H1 (cell line): ENCODE measurements at regions not wholly inside any gene's neighbourhood (a gene's known extent, or its start where the extent isn't known, plus 50 kb on each side); places are given as distances from the start of the nearest gene placed in this dataset.

ENCODE experiments used
- CTCF ChIA-PET: fragments of 300-600 bp; sonication (Branson Sonifier 250); formaldehyde crosslinking; loops from one replicate; lab custom pipeline; 2021; ENCODE audit not compliant: partially characterized antibody; lab: Charles Lee
- POLR2A ChIA-PET: fragments of 300-600 bp; sonication (Branson Sonifier 250); formaldehyde crosslinking; loops from one replicate; lab custom pipeline; 2021; ENCODE audit warnings: inconsistent platforms; ENCODE audit not compliant: partially characterized antibody; lab: Charles Lee
- DNase-seq, 2 experiments: peaks; one replicate each; pipeline versions ENCODE4 v3.0.0 to v3.0.0-alpha.2; 2010 to 2022; ENCODE audit warnings: low spot score in 2 of 2, low read depth in 1 of 2, mixed read lengths in 1 of 2
- FAIRE-seq: peaks from 2 replicates; lab custom pipeline; 2011; peaks lifted over from hg19 to GRCh38; lab: Jason Lieb, UNC
- H2AFZ ChIP-seq: 2 replicates; pipeline ENCODE4 v1.8.1; 2012; ENCODE audit warnings: low read length, inconsistent platforms
- H2AK5ac ChIP-seq: 2 replicates; pipeline ENCODE4 v1.6.1; 2013; ENCODE audit warnings: low read depth, low read length
- H2BK120ac ChIP-seq: replicated peaks from 2 replicates; pipeline ENCODE3; 2013; ENCODE audit warnings: low read depth, low read length, inconsistent platforms
- H2BK12ac ChIP-seq: 2 replicates; pipeline ENCODE4 v1.6.1; 2013; ENCODE audit warnings: low read depth, low read length
- H2BK15ac ChIP-seq: 2 replicates; pipeline ENCODE4 v1.6.1; 2013; ENCODE audit warnings: low read length
- H2BK20ac ChIP-seq: 2 replicates; pipeline ENCODE4 v1.6.1; 2013; ENCODE audit warnings: low read length
- H2BK5ac ChIP-seq: 2 replicates; pipeline ENCODE4 v1.6.1; 2013; ENCODE audit warnings: low read depth, low read length
- H3K14ac ChIP-seq: 2 replicates; pipeline ENCODE4 v1.6.1; 2013; ENCODE audit warnings: inconsistent platforms; ENCODE audit not compliant: insufficient read length
- H3K18ac ChIP-seq: 2 replicates; pipeline ENCODE4 v1.6.1; 2013; ENCODE audit warnings: low read length; ENCODE audit errors: extremely low read depth
- H3K23ac ChIP-seq: 2 replicates; pipeline ENCODE4 v1.6.1; 2013; ENCODE audit warnings: inconsistent platforms; ENCODE audit not compliant: insufficient read length
- H3K23me2 ChIP-seq: 2 replicates; pipeline ENCODE4 v1.6.1; 2013; ENCODE audit warnings: low read depth, low read length
- H3K27ac ChIP-seq: 2 replicates; pipeline ENCODE4 v1.6.1; 2011; ENCODE audit warnings: low read depth, low read length, inconsistent platforms
- H3K27me3 ChIP-seq, 4 experiments: replicated peaks in 1 of 4; 1 replicate in 1 of 4; 2 replicates in 3 of 4; pipeline versions ENCODE4 v1.6.1 to v1.8.1; 2011 to 2013; ENCODE audit warnings: low read length in 3 of 4, mild to moderate bottlenecking in 3 of 4, inconsistent platforms in 2 of 4, mixed read lengths in 2 of 4, moderate library complexity in 1 of 4; ENCODE audit not compliant: control insufficient read depth in 3 of 4, insufficient read depth in 3 of 4; ENCODE audit errors: extremely low read depth in 1 of 4
- H3K36me3 ChIP-seq, 4 experiments: 2 replicates each; pipeline versions ENCODE4 v1.6.1 to v1.8.1; 2011 to 2013; ENCODE audit warnings: mild to moderate bottlenecking in 4 of 4, low read length in 3 of 4, moderate library complexity in 2 of 4, control low read depth in 1 of 4, inconsistent platforms in 1 of 4; ENCODE audit not compliant: insufficient read depth in 4 of 4, control insufficient read depth in 2 of 4
- H3K4ac ChIP-seq: replicated peaks from 2 replicates; pipeline ENCODE3; 2013; ENCODE audit warnings: low read length, low read depth, mixed read lengths, inconsistent platforms; ENCODE audit not compliant: insufficient read length
- H3K4me1 ChIP-seq, 4 experiments: replicated peaks in 1 of 4; 1 replicate in 1 of 4; 2 replicates in 3 of 4; pipeline versions ENCODE4 v1.6.1 to v1.8.1; 2011 to 2013; ENCODE audit warnings: low read length in 3 of 4, inconsistent platforms in 2 of 4, mixed read lengths in 1 of 4; ENCODE audit not compliant: insufficient read depth in 4 of 4, control insufficient read depth in 3 of 4
- H3K4me2 ChIP-seq, 2 experiments: 2 replicates each; pipeline versions ENCODE4 v1.6.1 to v1.8.1; 2011 to 2013; ENCODE audit warnings: low read depth in 2 of 2, low read length in 2 of 2, control low read depth in 1 of 2, inconsistent platforms in 1 of 2, mild to moderate bottlenecking in 1 of 2; ENCODE audit not compliant: insufficient read depth in 1 of 2
- H3K4me3 ChIP-seq, 4 experiments: fragments of 200-600, 300-600 bp in 1 of 4; sonication (generic), shearing (Covaris generic), sonication (Bioruptor Twin) in 1 of 4; 2 replicates each; pipeline versions ENCODE4 v1.5.1 to v1.8.1; 2011 to 2016; ENCODE audit warnings: low read length in 4 of 4, low read depth in 3 of 4, control low read depth in 2 of 4, inconsistent platforms in 2 of 4, mild to moderate bottlenecking in 2 of 4, mixed read lengths in 1 of 4, moderate library complexity in 1 of 4; ENCODE audit not compliant: insufficient read depth in 2 of 4; ENCODE audit errors: extremely low read depth in 1 of 4
- H3K56ac ChIP-seq: replicated peaks from 2 replicates; pipeline ENCODE3; 2013; ENCODE audit warnings: low read depth, mild to moderate bottlenecking, mixed read lengths, low read length, inconsistent platforms; ENCODE audit not compliant: insufficient read length
- H3K79me1 ChIP-seq: 2 replicates; pipeline ENCODE4 v1.6.1; 2013; ENCODE audit warnings: low read depth, low read length, control low read depth
- H3K79me2 ChIP-seq, 2 experiments: 2 replicates each; pipeline versions ENCODE4 v1.6.1 to v1.8.1; 2012 to 2013; ENCODE audit warnings: low read length in 2 of 2, mild to moderate bottlenecking in 2 of 2, inconsistent platforms in 1 of 2; ENCODE audit not compliant: insufficient read depth in 2 of 2, control insufficient read depth in 1 of 2
- H3K9ac ChIP-seq, 4 experiments: replicated peaks in 1 of 4; 1 replicate in 1 of 4; 2 replicates in 3 of 4; pipeline versions ENCODE4 v1.6.1 to v1.8.1; 2011 to 2013; ENCODE audit warnings: low read depth in 3 of 4, low read length in 3 of 4, control low read depth in 2 of 4, mild to moderate bottlenecking in 2 of 4, moderate library complexity in 2 of 4, inconsistent platforms in 1 of 4; ENCODE audit errors: extremely low read depth in 1 of 4
- H3K9me3 ChIP-seq, 2 experiments: 2 replicates each; pipeline versions ENCODE4 v1.6.1 to v1.8.1; 2012 to 2013; ENCODE audit warnings: mild to moderate bottlenecking in 2 of 2, moderate library complexity in 2 of 2, control low read depth in 1 of 2, inconsistent platforms in 1 of 2, low read depth in 1 of 2, low read length in 1 of 2, mixed read lengths in 1 of 2; ENCODE audit not compliant: insufficient read depth in 2 of 2
- H4K20me1 ChIP-seq, 2 experiments: replicated peaks in 1 of 2; 2 replicates each; pipeline versions ENCODE3 to v1.8.1; 2011 to 2013; ENCODE audit warnings: inconsistent platforms in 2 of 2, low read length in 2 of 2, mild to moderate bottlenecking in 1 of 2; ENCODE audit not compliant: insufficient read depth in 2 of 2, control insufficient read depth in 1 of 2
- H4K5ac ChIP-seq: 2 replicates; pipeline ENCODE4 v1.6.1; 2013; ENCODE audit warnings: low read length, low read depth, mixed read lengths, inconsistent platforms; ENCODE audit not compliant: insufficient read length
- H4K8ac ChIP-seq: 2 replicates; pipeline ENCODE4 v1.8.0; 2013; ENCODE audit warnings: mild to moderate bottlenecking, moderate library complexity, low read length, inconsistent platforms; ENCODE audit not compliant: insufficient read depth; ENCODE audit errors: extremely low read depth
- H4K91ac ChIP-seq: replicated peaks from 2 replicates; pipeline ENCODE3; 2013; ENCODE audit warnings: low read length, mixed read lengths, inconsistent platforms; ENCODE audit not compliant: insufficient read length
- GTF2F1 ChIP-seq: IDR thresholded peaks from 2 replicates; pipeline ENCODE4 v1.6.1; 2012; ENCODE audit warnings: low read depth, low read length, improper control_type of control experiment, borderline replicate concordance
- JUN ChIP-seq: IDR thresholded peaks from 2 replicates; pipeline ENCODE4 v1.6.1; 2011; ENCODE audit warnings: low read depth, mild to moderate bottlenecking, improper control_type of control experiment, low read length
- RFX5 ChIP-seq: IDR thresholded peaks from 2 replicates; pipeline ENCODE4 v1.6.1; 2011; ENCODE audit warnings: low read depth, low read length, improper control_type of control experiment, borderline replicate concordance

DNA sequence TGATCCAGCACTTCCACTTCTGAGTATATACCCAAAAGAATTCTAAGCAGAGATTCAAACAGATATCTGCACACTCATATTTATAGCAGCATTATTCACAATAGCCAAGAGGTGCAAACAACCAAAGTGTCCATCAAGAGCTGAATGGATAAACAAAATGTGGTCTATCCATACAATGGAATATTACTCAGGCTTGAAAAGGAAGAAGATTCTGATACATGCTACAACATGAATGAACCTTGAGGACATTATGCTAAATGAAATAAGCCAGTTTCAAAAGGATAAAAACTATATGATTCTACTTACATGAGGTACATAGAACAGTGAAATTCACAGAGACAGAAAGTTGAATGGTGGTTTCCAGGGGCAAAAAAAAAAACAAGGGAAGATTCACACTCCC lies 88.9 kb downstream of the CCDC185 start:
- no peaks in the 10 kb centered on the region for H3K79me2 ChIP-seq

More for the DNA sequence above, 88.9 kb downstream of the CCDC185 start:
- Histone ChIP-seq H2AK5ac (no peak overlapping the region), H3K79me1 (no peaks in the 10 kb centered on the region), H2BK15ac (no peak overlapping the region), H3K18ac (no peak overlapping the region), H3K27ac (no peak overlapping the region), H3K9ac (no peak overlapping the region), H3K4me1 (peaks cover 5 to 13% (median 8%) of the 10 kb centered on the region in 4 experiments), H2AFZ (no peak overlapping the region), H3K4me3 (no peak overlapping the region), H3K4ac (no peak overlapping the region), H3K23me2 (0 out of 2 replicates have a peak, but pooled peaks cover 2% of the 10 kb centered on the region), H3K23ac (no peak overlapping the region), H3K14ac (no peak overlapping the region), H2BK12ac (no peak overlapping the region), H4K5ac (no peak overlapping the region), H3K9me3 (no peaks in the 10 kb centered on the region), H3K27me3 (peaks cover 0 to 2% (median 0%) of the 10 kb centered on the region in 4 experiments; a peak in 1 of 7 replicates), H3K4me2 (no peak overlapping the region), H2BK20ac (no peak overlapping the region), H3K36me3 (no peaks in the 10 kb centered on the region), H2BK5ac (no peak overlapping the region), H4K8ac (no peak overlapping the region), H2BK120ac (no peak overlapping the region), H4K91ac (no peak overlapping the region), H3K56ac (no peak overlapping the region), H4K20me1 (peaks cover 0 to 2% of the 10 kb centered on the region in 2 experiments)
- DNase-seq (no peak), FAIRE-seq (no peak)
- ChIA-PET POLR2A (no interaction called here), CTCF (interaction anchor here (1.1 kb wide), 1 partner anchor 17 kb away, joined by 4 read pairs; no protein-coding TSS in a partner anchor)
- TF ChIP-seq JUN (no peak), RFX5 (no peak), GTF2F1 (no peak)
